ENCODE measurements at regions not wholly inside any gene's neighbourhood (a gene's known extent, or its start where the extent isn't known, plus 50 kb on each side); places are given as distances from the start of the nearest gene placed in this dataset.

DNA sequence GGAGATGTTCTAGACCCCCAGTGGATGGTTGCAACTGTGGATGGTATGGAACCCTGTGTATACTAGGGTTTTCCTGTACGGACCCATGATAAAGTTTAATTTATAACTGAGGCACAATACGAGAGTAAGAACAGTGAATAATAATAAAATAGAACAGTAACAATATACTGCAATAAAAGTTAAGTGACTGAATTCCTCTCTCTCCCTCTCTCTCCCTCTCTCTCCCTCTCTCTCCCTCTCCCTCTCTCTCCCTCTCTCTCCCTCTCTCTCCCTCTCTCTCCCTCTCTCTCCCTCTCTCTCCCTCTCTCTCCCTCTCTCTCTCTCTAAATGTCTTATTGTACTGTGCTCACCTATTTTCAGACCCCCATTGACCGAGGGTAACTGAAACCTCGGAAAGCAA is 291.0 kb downstream of the IRF8 start:
- TF ChIP-seq, protein P1, sequence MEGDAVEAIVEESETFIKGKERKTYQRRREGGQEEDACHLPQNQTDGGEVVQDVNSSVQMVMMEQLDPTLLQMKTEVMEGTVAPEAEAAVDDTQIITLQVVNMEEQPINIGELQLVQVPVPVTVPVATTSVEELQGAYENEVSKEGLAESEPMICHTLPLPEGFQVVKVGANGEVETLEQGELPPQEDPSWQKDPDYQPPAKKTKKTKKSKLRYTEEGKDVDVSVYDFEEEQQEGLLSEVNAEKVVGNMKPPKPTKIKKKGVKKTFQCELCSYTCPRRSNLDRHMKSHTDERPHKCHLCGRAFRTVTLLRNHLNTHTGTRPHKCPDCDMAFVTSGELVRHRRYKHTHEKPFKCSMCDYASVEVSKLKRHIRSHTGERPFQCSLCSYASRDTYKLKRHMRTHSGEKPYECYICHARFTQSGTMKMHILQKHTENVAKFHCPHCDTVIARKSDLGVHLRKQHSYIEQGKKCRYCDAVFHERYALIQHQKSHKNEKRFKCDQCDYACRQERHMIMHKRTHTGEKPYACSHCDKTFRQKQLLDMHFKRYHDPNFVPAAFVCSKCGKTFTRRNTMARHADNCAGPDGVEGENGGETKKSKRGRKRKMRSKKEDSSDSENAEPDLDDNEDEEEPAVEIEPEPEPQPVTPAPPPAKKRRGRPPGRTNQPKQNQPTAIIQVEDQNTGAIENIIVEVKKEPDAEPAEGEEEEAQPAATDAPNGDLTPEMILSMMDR (conservative IDR thresholded peaks at IDR 0.05; ENCODE audit: low read length), result no peak
- DNase-seq (ENCODE audit: low read depth), result no peak

DNA sequence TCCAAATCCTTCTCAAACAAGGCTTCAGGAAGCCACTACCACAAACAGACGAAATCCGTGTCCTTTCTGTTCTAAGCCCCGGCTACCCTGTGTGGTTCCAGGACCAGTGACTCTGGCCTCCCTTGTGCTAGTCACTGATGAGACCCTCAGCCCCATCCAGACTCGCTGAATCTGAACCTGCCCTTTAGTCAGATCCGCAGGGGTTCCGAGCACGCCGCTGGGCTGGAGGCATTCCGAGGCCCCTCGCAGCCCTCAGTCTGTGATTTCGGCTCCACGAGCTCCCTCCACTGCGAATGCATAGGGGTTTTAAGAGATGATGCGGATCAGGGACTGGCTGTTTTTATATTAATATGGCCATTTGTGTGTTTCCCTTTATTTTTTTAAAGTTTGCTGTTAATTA is 292.7 kb downstream of the IRF8 start:
- TF ChIP-seq, protein P1 (conservative IDR thresholded peaks at IDR 0.05; ENCODE audit: low read length), result no peak
- H3K4me3 ChIP-seq (ENCODE audit: low read length), result no peak overlapping the region
- DNase-seq (ENCODE audit: low read depth), result no peak

More for the DNA sequence above, 291.0 kb downstream of the IRF8 start:
- H3K4me3 ChIP-seq (ENCODE audit: low read length), result no peak overlapping the region

- H3K4me3 ChIP-seq (ENCODE audit: low read length), result no peak overlapping the region
- DNase-seq (ENCODE audit: low read depth), result no peak
- TF ChIP-seq, protein P1 (conservative IDR thresholded peaks at IDR 0.05; ENCODE audit: low read length), result no peak
Observed at GRCh38 chr16:86193528-86194193, 294.7 kb downstream of the IRF8 start.

- TF ChIP-seq, protein P1 (conservative IDR thresholded peaks at IDR 0.05; ENCODE audit: low read length), result no peak
- DNase-seq (ENCODE audit: low read depth), result no peak
- no peak overlapping the region for H3K4me3 ChIP-seq (ENCODE audit: low read length)
Observed at GRCh38 chr16:86195863-86196630, 297.1 kb downstream of the IRF8 start.

- no peak for DNase-seq (ENCODE audit: low read depth)
- TF ChIP-seq, protein P1 (conservative IDR thresholded peaks at IDR 0.05; ENCODE audit: low read length), result no peak
Observed at GRCh38 chr16:86196687-86197391, 297.9 kb downstream of the IRF8 start.

DNA sequence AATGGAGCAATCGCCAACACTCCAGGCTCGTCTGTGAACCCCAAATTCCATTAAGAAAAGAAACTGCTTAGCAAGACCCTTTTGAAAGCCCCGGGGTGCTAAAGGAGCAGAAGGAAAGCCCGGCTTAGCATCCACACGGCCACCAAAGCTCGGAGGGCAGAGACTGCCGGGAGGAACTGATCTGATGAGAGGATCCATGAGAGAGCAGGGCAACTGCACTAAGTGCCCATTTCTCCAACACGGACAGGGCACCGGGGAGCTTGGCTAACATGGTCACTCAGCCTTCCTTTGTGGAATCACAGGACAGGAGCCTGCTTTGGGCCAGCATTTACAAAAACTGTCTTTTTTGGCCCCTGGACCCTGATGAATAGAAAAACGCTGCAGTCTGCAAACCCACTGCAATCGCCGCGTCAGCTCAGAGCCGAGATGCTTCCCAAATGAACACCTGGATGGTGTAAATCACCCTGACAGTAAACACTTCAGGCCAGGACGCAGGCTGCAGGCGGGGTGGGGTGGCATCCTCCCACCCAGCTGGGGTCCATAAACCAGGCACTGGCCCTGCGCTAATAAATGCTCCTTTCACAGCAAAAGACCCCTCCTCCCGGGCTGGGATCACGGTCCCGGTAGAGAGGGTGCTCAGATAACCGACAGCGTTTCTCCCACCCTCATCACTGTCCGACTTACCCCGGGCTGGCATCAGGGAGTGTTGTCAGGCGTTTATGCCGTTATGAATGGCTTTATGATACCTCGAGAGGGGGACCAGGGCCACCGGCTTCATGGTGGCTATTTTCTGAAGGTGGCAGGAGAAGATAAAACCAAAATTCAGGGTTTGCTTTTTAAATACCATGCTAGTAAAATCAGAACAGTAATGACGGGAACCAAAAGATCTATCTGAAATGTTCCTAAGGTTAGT is 299.5 kb downstream of the IRF8 start:
- no peak overlapping the region for H3K4me3 ChIP-seq (ENCODE audit: low read length)
- TF ChIP-seq, protein P1 (conservative IDR thresholded peaks at IDR 0.05; ENCODE audit: low read length), result no peak
- no peak for DNase-seq (ENCODE audit: low read depth)

More at GRCh38 chr16:86196687-86197391, 297.9 kb downstream of the IRF8 start:
- no peak overlapping the region for H3K4me3 ChIP-seq (ENCODE audit: low read length)
